AG09319 (cell line): ENCODE measurements at regions not wholly inside any gene's neighbourhood (a gene's known extent, or its start where the extent isn't known, plus 50 kb on each side); places are given as distances from the start of the nearest gene placed in this dataset.

Source experiments
- DNase-seq: peaks from one replicate; pipeline ENCODE4 v3.0.0-alpha.2; 2010; ENCODE audit warnings: low read depth; ENCODE audit errors: extremely low read depth
- CTCF ChIP-seq: IDR thresholded peaks from 2 replicates; pipeline ENCODE4 v1.5.1; 2011; ENCODE audit warnings: low read depth, mild to moderate bottlenecking, inconsistent platforms, low read length, moderate library complexity

- no peak for DNase-seq
- no peak for TF ChIP-seq CTCF
Observed at GRCh38 chr16:35737076-35737475, 2277.7 kb downstream of the TP53TG3F start.

- no peak for TF ChIP-seq CTCF
- no peak for DNase-seq
Observed at GRCh38 chr16:35741546-35741945, 2282.1 kb downstream of the TP53TG3F start.

- DNase-seq: no peak
- TF ChIP-seq CTCF: no peak
Observed at GRCh38 chr16:35743101-35743692, 2283.8 kb downstream of the TP53TG3F start.

GRCh38 chr16:35744084-35744483 is 2284.7 kb downstream of the TP53TG3F start:
- no peak for DNase-seq
- no peak for TF ChIP-seq CTCF

GRCh38 chr16:35744726-35745125 is 2285.3 kb downstream of the TP53TG3F start:
- no peak for DNase-seq
- no peak for TF ChIP-seq CTCF

GRCh38 chr16:35745191-35745590 is 2285.8 kb downstream of the TP53TG3F start:
- DNase-seq: no peak
- no peak for TF ChIP-seq CTCF

GRCh38 chr16:35745821-35746248 is 2286.4 kb downstream of the TP53TG3F start:
- no peak for TF ChIP-seq CTCF
- no peak for DNase-seq
